SK-N-SH treated with all-trans-retinoic acid at 6 μM for 48 hours (cell line): ENCODE measurements at regions not wholly inside any gene's neighbourhood (a gene's known extent, or its start where the extent isn't known, plus 50 kb on each side); places are given as distances from the start of the nearest gene placed in this dataset.

Experiments used
- CSDC2 ChIP-seq: fragments of 250-450 bp; sonication (Bioruptor Pico); IDR thresholded peaks from 2 replicates; pipeline ENCODE4 v1.5.0; 2020; ENCODE audit warnings: mild to moderate bottlenecking, moderate library complexity
- ISL1 ChIP-seq: fragments of 250-450 bp; sonication (Bioruptor Pico); IDR thresholded peaks from 2 replicates; pipeline ENCODE4 v2.1.2; 2022; ENCODE audit warnings: mild to moderate bottlenecking, moderate library complexity
- OSR1 ChIP-seq: fragments of 250-450 bp; sonication (Bioruptor Pico); IDR thresholded peaks from 2 replicates; pipeline ENCODE4 v1.8.0; 2022; ENCODE audit warnings: moderate library complexity, mild to moderate bottlenecking, inconsistent platforms
- RARB ChIP-seq: fragments of 250-450 bp; sonication (Bioruptor Pico); IDR thresholded peaks from 2 replicates; pipeline ENCODE4 v1.8.0; 2021; ENCODE audit warnings: mild to moderate bottlenecking, moderate library complexity
- TCF4 ChIP-seq: fragments of 250-450 bp; sonication (Bioruptor Pico); IDR thresholded peaks from 2 replicates; pipeline ENCODE4 v1.8.0; 2021; ENCODE audit warnings: mild to moderate bottlenecking, moderate library complexity, borderline replicate concordance
- TOX ChIP-seq: fragments of 250-450 bp; sonication (Bioruptor Pico); IDR thresholded peaks from 2 replicates; pipeline ENCODE4 v1.8.0; 2021; ENCODE audit warnings: mild to moderate bottlenecking, moderate library complexity, borderline replicate concordance
- ZFP3 ChIP-seq: fragments of 250-450 bp; sonication (Bioruptor Pico); IDR thresholded peaks from 2 replicates; pipeline ENCODE4 v1.5.0; 2020; ENCODE audit warnings: mild to moderate bottlenecking, moderate library complexity
- ZNF70 ChIP-seq: fragments of 450-650 bp; formaldehyde crosslinking; IDR thresholded peaks from 2 replicates; pipeline ENCODE4 v1.5.0; 2020; ENCODE audit warnings: mild to moderate bottlenecking, moderate library complexity
- TF ChIP-seq, protein P1 (sequence below): fragments of 250-450 bp; sonication (Bioruptor Pico); IDR thresholded peaks from 2 replicates; pipeline ENCODE4 v1.8.0; 2020; ENCODE audit warnings: mild to moderate bottlenecking, moderate library complexity, borderline replicate concordance
- TF ChIP-seq, protein P2 (sequence below): fragments of 250-450 bp; sonication (Bioruptor Pico); IDR thresholded peaks from 2 replicates; pipeline ENCODE4 v1.5.1; 2020; ENCODE audit warnings: low read depth, mild to moderate bottlenecking, moderate library complexity
- TF ChIP-seq, protein P3 (sequence below): fragments of 250-450 bp; sonication (Bioruptor Pico); IDR thresholded peaks from 2 replicates; pipeline ENCODE4 v1.5.0; 2020; ENCODE audit warnings: mild to moderate bottlenecking, moderate library complexity
- TF ChIP-seq, protein P4 (sequence below): fragments of 250-450 bp; sonication (Bioruptor Pico); IDR thresholded peaks from 2 replicates; pipeline ENCODE4 v1.5.1; 2021; ENCODE audit warnings: mild to moderate bottlenecking, moderate library complexity

DNA sequence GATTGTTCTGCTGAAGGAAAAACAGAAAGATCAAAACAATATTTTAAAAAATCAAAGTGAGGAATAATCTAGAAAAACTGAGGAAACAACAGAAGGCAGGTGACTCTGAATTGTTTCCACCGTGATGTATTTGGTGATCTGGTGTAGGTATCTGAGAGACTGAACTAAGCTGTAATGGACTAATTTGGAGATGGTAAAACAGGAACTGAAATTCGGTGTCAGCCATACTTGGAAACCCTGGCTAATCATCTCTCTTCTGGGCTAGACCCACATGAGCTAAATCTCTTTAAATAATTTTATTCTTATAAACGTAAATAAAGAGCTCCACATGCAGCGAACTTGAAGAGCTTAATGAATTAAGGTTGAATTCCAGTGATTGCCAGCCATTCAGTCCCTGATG, 1226.1 kb downstream of the NCAM2 start:
- TF ChIP-seq, protein P1, sequence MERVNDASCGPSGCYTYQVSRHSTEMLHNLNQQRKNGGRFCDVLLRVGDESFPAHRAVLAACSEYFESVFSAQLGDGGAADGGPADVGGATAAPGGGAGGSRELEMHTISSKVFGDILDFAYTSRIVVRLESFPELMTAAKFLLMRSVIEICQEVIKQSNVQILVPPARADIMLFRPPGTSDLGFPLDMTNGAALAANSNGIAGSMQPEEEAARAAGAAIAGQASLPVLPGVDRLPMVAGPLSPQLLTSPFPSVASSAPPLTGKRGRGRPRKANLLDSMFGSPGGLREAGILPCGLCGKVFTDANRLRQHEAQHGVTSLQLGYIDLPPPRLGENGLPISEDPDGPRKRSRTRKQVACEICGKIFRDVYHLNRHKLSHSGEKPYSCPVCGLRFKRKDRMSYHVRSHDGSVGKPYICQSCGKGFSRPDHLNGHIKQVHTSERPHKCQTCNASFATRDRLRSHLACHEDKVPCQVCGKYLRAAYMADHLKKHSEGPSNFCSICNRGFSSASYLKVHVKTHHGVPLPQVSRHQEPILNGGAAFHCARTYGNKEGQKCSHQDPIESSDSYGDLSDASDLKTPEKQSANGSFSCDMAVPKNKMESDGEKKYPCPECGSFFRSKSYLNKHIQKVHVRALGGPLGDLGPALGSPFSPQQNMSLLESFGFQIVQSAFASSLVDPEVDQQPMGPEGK (CRISPR knock-in tag): no peak
- TF ChIP-seq ZFP3 (CRISPR knock-in tag) (no peak), CSDC2 (CRISPR knock-in tag) (no peak), ZNF70 (CRISPR knock-in tag) (no peak), TCF4 (no peak), TOX (CRISPR knock-in tag) (no peak), RARB (CRISPR knock-in tag) (no peak), ISL1 (CRISPR knock-in tag) (no peak), OSR1 (CRISPR knock-in tag) (no peak)
- TF ChIP-seq, protein P2, sequence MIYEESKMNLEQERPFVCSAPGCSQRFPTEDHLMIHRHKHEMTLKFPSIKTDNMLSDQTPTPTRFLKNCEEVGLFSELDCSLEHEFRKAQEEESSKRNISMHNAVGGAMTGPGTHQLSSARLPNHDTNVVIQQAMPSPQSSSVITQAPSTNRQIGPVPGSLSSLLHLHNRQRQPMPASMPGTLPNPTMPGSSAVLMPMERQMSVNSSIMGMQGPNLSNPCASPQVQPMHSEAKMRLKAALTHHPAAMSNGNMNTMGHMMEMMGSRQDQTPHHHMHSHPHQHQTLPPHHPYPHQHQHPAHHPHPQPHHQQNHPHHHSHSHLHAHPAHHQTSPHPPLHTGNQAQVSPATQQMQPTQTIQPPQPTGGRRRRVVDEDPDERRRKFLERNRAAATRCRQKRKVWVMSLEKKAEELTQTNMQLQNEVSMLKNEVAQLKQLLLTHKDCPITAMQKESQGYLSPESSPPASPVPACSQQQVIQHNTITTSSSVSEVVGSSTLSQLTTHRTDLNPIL (CRISPR knock-in tag): no peak
- TF ChIP-seq, protein P3, sequence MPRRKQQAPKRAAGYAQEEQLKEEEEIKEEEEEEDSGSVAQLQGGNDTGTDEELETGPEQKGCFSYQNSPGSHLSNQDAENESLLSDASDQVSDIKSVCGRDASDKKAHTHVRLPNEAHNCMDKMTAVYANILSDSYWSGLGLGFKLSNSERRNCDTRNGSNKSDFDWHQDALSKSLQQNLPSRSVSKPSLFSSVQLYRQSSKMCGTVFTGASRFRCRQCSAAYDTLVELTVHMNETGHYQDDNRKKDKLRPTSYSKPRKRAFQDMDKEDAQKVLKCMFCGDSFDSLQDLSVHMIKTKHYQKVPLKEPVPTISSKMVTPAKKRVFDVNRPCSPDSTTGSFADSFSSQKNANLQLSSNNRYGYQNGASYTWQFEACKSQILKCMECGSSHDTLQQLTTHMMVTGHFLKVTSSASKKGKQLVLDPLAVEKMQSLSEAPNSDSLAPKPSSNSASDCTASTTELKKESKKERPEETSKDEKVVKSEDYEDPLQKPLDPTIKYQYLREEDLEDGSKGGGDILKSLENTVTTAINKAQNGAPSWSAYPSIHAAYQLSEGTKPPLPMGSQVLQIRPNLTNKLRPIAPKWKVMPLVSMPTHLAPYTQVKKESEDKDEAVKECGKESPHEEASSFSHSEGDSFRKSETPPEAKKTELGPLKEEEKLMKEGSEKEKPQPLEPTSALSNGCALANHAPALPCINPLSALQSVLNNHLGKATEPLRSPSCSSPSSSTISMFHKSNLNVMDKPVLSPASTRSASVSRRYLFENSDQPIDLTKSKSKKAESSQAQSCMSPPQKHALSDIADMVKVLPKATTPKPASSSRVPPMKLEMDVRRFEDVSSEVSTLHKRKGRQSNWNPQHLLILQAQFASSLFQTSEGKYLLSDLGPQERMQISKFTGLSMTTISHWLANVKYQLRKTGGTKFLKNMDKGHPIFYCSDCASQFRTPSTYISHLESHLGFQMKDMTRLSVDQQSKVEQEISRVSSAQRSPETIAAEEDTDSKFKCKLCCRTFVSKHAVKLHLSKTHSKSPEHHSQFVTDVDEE (CRISPR knock-in tag): no peak
- TF ChIP-seq, protein P4, sequence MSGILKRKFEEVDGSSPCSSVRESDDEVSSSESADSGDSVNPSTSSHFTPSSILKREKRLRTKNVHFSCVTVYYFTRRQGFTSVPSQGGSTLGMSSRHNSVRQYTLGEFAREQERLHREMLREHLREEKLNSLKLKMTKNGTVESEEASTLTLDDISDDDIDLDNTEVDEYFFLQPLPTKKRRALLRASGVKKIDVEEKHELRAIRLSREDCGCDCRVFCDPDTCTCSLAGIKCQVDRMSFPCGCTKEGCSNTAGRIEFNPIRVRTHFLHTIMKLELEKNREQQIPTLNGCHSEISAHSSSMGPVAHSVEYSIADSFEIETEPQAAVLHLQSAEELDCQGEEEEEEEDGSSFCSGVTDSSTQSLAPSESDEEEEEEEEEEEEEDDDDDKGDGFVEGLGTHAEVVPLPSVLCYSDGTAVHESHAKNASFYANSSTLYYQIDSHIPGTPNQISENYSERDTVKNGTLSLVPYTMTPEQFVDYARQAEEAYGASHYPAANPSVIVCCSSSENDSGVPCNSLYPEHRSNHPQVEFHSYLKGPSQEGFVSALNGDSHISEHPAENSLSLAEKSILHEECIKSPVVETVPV: no peak
